AG20443 (cell line): ENCODE measurements at regions not wholly inside any gene's neighbourhood (a gene's known extent, or its start where the extent isn't known, plus 50 kb on each side); places are given as distances from the start of the nearest gene placed in this dataset.

ENCODE experiments used
- DNase-seq: peaks from one replicate; pipeline ENCODE4 v3.0.0; 2012; ENCODE audit warnings: low spot score, mixed read lengths

DNA sequence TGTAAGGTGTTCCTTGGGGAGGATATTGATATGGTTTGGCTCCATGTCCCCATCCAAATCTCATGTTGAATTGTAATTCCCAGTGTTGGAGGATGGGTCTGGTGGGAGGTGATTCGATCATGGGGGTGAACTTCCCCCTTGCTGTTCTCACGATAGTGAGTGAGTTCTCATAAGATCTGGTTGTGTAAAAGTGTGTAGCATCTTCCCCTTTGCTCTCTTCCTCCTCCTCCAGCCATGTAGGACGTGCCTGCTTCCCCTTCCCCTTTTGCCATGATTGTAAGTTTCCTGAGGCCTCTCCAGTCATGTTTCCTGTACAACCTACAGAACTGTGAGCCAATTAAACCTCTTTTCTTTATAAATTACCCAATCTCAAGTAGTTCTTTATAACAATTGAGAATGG is 458.7 kb downstream of the LPIN1 start:
- DNase-seq: no peak

GRCh38 chr2:12207491-12207890 is 461.1 kb downstream of the LPIN1 start:
- no peak for DNase-seq

DNA sequence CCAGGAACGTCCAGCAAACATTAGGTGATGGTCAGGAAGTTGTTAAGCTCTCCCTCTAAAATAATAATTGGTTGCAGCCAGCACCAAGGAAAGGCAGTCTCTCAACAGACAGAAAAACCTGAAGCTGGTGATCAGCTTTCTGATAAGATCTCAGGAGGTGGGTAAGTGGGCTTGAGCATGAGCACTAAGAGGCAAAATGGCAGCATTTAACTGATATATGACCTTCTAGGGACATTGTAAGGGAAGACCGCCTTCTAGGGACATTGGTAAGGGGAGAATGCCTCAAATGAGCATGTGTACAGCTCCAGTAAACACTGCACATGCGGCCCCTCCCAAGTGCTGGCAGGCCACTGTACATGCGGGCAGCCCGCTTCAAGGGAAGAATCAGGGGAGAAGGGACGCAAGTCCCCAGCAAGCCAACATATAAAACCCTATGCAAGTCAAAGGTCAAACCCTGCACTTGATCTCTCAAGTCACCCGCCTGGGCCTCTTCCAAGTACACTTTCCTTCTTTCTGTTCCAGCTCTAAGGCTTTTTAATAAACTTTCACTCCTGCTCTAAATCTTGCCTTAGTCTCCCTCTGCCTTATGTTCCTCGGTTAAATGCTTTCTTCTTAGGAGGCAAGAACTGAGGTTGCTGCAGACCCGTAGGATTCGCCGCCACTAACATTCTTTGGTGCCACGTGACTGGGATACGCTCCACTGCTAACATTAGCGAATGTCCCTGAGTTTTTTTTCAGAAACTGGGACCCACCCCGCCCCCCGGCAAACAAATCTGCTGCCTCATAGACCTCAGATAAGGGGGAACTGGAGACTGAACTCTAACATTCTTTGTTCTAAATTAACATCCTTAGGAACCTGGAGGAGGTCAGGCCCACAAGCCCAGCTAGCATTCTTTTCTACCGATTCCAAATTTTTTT is 463.8 kb downstream of the LPIN1 start:
- no peak for DNase-seq

- no peak for DNase-seq
These were observed 465.1 kb downstream of the LPIN1 start for GRCh38 chr2:12211326-12212175.

- no peak for DNase-seq
These were observed 466.6 kb downstream of the LPIN1 start for GRCh38 chr2:12212841-12213597.

DNA sequence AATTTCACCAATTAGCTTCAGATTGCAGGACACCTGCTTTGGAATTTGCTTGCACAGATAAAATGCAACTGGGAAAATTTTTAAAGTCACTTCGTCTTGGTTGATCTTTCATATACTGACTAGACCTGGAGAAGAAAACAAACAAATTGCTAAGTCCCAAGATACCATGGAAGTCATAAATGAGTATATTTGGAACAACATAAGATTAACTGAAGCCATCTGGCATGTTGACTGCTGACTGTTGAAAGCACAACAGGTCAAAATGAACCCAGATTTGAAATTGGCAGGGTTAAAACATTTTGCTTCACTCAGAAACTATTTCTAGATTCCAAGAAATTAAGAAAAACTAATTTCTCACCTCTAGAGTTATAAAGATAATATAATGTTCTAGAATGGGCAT is 470.7 kb downstream of the LPIN1 start:
- DNase-seq: no peak

DNA sequence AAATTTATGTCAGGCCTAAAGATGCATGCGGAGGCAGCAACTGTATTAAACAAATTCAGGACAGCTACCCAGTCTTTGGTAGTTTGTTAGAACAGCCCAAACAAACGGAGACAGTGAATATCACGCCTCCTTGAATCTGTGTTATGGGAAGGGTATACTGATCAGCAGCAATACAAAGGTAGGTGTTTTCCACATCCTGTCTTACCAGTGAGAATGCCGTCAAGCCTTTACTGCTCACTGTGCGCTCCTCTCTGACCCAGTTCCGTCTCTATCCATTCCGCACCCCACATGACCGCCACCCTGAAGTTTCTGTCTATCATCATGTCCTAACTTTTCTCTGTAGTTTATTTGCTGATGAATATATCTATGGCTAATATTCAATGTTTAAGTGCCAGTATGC is 473.3 kb downstream of the LPIN1 start:
- no peak for DNase-seq

DNA sequence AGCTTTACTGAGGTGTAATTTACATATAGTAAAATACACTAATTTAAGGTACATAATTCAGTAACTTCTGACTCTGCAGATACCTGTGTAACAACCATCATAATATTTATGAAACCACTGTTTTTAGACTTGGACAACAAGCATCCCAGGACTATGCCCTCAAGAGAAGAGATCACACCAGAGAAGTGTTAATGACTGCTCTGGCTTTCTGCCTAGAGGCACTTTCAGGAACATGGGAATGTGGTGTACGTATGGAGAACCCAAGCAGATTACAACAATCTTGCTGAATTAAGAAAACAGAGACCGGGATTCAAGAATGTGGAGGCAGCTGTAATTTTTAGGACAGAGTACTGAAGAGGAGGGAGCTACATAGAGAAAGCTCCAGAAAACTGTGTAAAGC is 475.2 kb downstream of the LPIN1 start:
- DNase-seq: no peak

- DNase-seq: no peak
These were observed 476.1 kb downstream of the LPIN1 start for GRCh38 chr2:12222554-12222953.

DNA sequence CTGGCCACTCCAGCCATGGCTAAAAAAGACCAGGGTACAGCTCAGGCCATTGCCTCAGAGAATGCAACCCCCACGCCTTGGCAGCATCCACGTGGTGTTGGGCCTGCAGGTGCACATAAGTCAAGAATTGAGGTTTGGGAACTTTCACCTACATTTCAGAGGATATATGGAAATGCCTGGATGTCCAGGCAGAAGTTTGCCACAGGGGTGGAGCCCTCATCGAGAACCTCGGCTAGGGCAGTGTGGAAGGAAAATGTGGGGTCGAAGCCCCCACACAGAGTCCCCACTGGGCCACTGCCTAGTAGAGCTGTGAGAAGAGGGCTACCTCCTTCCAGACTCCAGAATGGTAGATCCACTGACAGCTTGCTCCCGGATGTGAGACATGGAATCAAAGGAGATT is 477.3 kb downstream of the LPIN1 start:
- DNase-seq: no peak

DNA sequence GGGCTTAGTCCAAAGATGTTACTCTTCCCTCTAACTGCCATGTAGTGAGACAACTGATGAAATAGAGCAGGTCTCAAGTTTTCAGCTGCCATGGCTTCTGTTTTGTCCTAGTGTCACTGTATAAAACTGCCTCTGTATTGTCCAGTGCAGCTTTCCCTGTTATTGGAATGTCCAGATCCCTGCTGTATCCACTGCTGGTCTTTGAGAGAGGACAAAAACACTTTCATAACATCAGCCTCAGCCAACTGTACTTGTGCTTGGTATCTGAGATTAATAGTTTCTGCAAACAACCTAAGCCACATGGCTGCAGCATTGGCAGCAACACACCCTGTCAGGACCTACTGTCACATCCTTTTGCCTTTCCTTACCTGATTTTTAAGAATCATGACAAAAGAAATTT is 480.2 kb downstream of the LPIN1 start:
- DNase-seq: no peak

GRCh38 chr2:12227941-12228608 is 481.6 kb downstream of the LPIN1 start:
- DNase-seq: peak; percentile 47

DNA sequence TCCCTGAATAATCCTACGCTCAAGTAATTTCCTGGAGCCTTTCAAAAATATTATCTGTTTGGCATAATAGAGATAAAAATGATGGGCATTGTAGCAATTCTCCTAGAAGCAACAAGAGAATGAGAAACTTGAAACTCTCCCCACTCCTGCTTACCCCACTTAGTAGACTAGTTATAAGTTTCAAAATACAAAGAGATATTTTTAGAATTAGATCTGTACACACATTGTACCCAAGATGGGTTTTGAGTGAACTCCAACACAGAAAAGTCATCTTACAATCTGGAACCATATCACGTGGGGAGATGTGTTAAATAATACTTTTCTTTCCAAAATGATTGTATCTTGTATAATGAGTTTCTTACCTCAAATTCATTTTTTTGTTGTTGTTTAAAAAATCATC is 484.9 kb downstream of the LPIN1 start:
- DNase-seq: no peak

DNA sequence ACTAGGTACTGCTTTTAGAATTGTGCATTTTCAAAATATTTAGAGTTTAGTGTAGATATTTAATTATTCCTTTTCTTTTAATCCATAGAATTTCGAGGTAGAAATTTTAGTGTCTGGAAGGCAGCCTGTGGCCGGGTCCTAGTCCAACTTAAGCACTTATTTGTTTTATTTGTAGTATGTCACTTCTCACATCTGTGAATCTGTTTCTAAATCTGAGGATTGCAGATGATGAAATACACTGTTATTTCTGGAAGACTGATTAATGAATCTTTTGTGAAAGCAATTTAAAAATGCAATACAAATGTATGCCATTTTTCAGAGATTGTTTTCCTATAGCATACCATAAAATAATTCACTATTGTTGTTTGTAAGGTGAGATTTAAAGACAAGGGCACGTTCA is 483.9 kb upstream of the TRIB2 start:
- DNase-seq: no peak

- DNase-seq: no peak
These were observed 480.4 kb upstream of the TRIB2 start for GRCh38 chr2:12236136-12236844.

GRCh38 chr2:12240206-12240605 is 476.5 kb upstream of the TRIB2 start:
- DNase-seq: no peak

GRCh38 chr2:12243381-12243780 is 473.4 kb upstream of the TRIB2 start:
- no peak for DNase-seq

- DNase-seq: no peak
These were observed 472.7 kb upstream of the TRIB2 start for GRCh38 chr2:12244070-12244469.

GRCh38 chr2:12251121-12251520 is 465.6 kb upstream of the TRIB2 start:
- no peak for DNase-seq

- DNase-seq: no peak
These were observed 465.0 kb upstream of the TRIB2 start for GRCh38 chr2:12251749-12252148.

GRCh38 chr2:12253167-12253778 is 463.5 kb upstream of the TRIB2 start:
- no peak for DNase-seq
